Endodermal cell (in vitro differentiated cells): ENCODE measurements at regions not wholly inside any gene's neighbourhood (a gene's known extent, or its start where the extent isn't known, plus 50 kb on each side); places are given as distances from the start of the nearest gene placed in this dataset.

ENCODE experiments used
- DNase-seq: peaks from one replicate; pipeline ENCODE4 v3.0.0-alpha.2; 2017
- H3K27ac ChIP-seq: 2 replicates; pipeline ENCODE4 v1.5.1; 2013; ENCODE audit warnings: mild to moderate bottlenecking, low read depth, low read length, moderate library complexity
- H3K27me3 ChIP-seq: 2 replicates; pipeline ENCODE4 v1.6.1; 2013; ENCODE audit warnings: mild to moderate bottlenecking, low read length, moderate library complexity; ENCODE audit not compliant: insufficient read depth, control insufficient read depth, poor library complexity, severe bottlenecking
- H3K36me3 ChIP-seq: 2 replicates; pipeline ENCODE4 v1.7.0; 2013; ENCODE audit warnings: mild to moderate bottlenecking, low read length, moderate library complexity; ENCODE audit not compliant: control insufficient read depth, insufficient read depth
- H3K4me1 ChIP-seq: one replicate; pipeline ENCODE4 v1.7.0; 2013; ENCODE audit warnings: low read length; ENCODE audit not compliant: control insufficient read depth, insufficient read depth
- H3K4me3 ChIP-seq: 2 replicates; pipeline ENCODE4 v1.5.1; 2013; ENCODE audit warnings: mild to moderate bottlenecking, low read length, moderate library complexity
- H3K9ac ChIP-seq: 2 replicates; pipeline ENCODE4 v1.6.1; 2013; ENCODE audit warnings: mild to moderate bottlenecking, low read length, moderate library complexity; ENCODE audit not compliant: poor library complexity, severe bottlenecking; ENCODE audit errors: extremely low read depth
- H3K9me3 ChIP-seq: 2 replicates; pipeline ENCODE4 v1.6.1; 2013; ENCODE audit warnings: mild to moderate bottlenecking, low read length, moderate library complexity; ENCODE audit not compliant: control insufficient read depth
- H3K27ac Mint-ChIP-seq: 2 replicates; pipeline ENCODE4 v1.8.0; 2020; ENCODE audit warnings: mixed read lengths
- H3K27me3 Mint-ChIP-seq: 2 replicates; pipeline ENCODE4 v1.8.0; 2021; ENCODE audit warnings: mild to moderate bottlenecking, mixed read lengths; ENCODE audit not compliant: insufficient read depth
- H3K36me3 Mint-ChIP-seq: 2 replicates; pipeline ENCODE4 v1.8.0; 2020; ENCODE audit warnings: low read depth, mixed read lengths
- H3K4me1 Mint-ChIP-seq: 2 replicates; pipeline ENCODE4 v1.8.0; 2020; ENCODE audit warnings: mixed read lengths
- H3K4me3 Mint-ChIP-seq: 2 replicates; pipeline ENCODE4 v1.8.0; 2020; ENCODE audit warnings: mild to moderate bottlenecking, moderate library complexity, mixed read lengths
- H3K9me3 Mint-ChIP-seq: 2 replicates; pipeline ENCODE4 v1.8.0; 2020; ENCODE audit warnings: mild to moderate bottlenecking, mixed read lengths
- CTCF ChIP-seq: fragments of 200-600 bp; sonication (generic); conservative IDR thresholded peaks from 2 replicates; pipeline ENCODE4 v1.5.0; 2021; ENCODE audit warnings: antibody characterized with exemption, mild to moderate bottlenecking
- WGBS, 2 experiments: methylation state at CpG; one replicate each; pipeline versions ENCODE4 v1.1.5 to v1.1.7; 2013; ENCODE audit warnings: missing lambda C conversion rate in 2 of 2, mixed read lengths in 1 of 2; ENCODE audit not compliant: insufficient coverage in 1 of 2, insufficient read length in 1 of 2; 5-methylcytosine and 5-hydroxymethylcytosine counted together

- H3K27ac ChIP-seq, result no peak overlapping the region
- Mint-ChIP-seq H3K4me1 (no peaks in the 10 kb centered on the region), H3K27me3 (no peaks in the 10 kb centered on the region), H3K4me3 (no peak overlapping the region), H3K36me3 (no peaks in the 10 kb centered on the region), H3K27ac (no peak overlapping the region), H3K9me3 (no peaks in the 10 kb centered on the region)
- WGBS, 2 experiments, result 82 to 86% methylated on average over 1 to 2 of the region's 2 CpGs
- H3K9me3 ChIP-seq, result no peaks in the 10 kb centered on the region
- no peak overlapping the region for H3K9ac ChIP-seq
- no peaks in the 10 kb centered on the region for H3K36me3 ChIP-seq
- no peak for TF ChIP-seq CTCF
- no peaks in the 10 kb centered on the region for H3K4me1 ChIP-seq
- DNase-seq, result no peak
- no peaks in the 10 kb centered on the region for H3K27me3 ChIP-seq
- H3K4me3 ChIP-seq, result no peak overlapping the region
Observed at GRCh38 chr7:116100626-116101025, 70.1 kb upstream of the TFEC start.

- WGBS, 2 experiments, result 82 to 100% methylated on average over 1 to 2 of the region's 2 CpGs
- no peaks in the 10 kb centered on the region for H3K36me3 ChIP-seq
- Mint-ChIP-seq H3K27me3 (no peaks in the 10 kb centered on the region), H3K4me1 (no peaks in the 10 kb centered on the region), H3K36me3 (no peaks in the 10 kb centered on the region), H3K9me3 (no peaks in the 10 kb centered on the region), H3K27ac (no peak overlapping the region), H3K4me3 (no peak overlapping the region)
- H3K27me3 ChIP-seq, result no peaks in the 10 kb centered on the region
- no peak overlapping the region for H3K9ac ChIP-seq
- no peak overlapping the region for H3K4me3 ChIP-seq
- H3K27ac ChIP-seq, result no peak overlapping the region
- DNase-seq, result no peak
- TF ChIP-seq CTCF, result no peak
- H3K9me3 ChIP-seq, result no peaks in the 10 kb centered on the region
- no peaks in the 10 kb centered on the region for H3K4me1 ChIP-seq
Observed at GRCh38 chr7:116101704-116102103, 71.1 kb upstream of the TFEC start.

GRCh38 chr7:116111475-116111874, 80.9 kb upstream of the TFEC start:
- no peaks in the 10 kb centered on the region for H3K4me1 Mint-ChIP-seq
- Histone ChIP-seq H3K27me3 (no peaks in the 10 kb centered on the region), H3K36me3 (no peaks in the 10 kb centered on the region), H3K9me3 (no peaks in the 10 kb centered on the region), H3K4me1 (no peaks in the 10 kb centered on the region), H3K9ac (no peak overlapping the region), H3K27ac (no peak overlapping the region), H3K4me3 (no peak overlapping the region)
- peaks cover 2% of the 10 kb centered on the region for H3K9me3 Mint-ChIP-seq
- TF ChIP-seq CTCF, result no peak
- no peaks in the 10 kb centered on the region for H3K27me3 Mint-ChIP-seq
- H3K4me3 Mint-ChIP-seq, result no peak overlapping the region
- DNase-seq, result no peak
- H3K36me3 Mint-ChIP-seq, result no peaks in the 10 kb centered on the region
- no peak overlapping the region for H3K27ac Mint-ChIP-seq
